HG02588 (cell line): ENCODE measurements at regions not wholly inside any gene's neighbourhood (a gene's known extent, or its start where the extent isn't known, plus 50 kb on each side); places are given as distances from the start of the nearest gene placed in this dataset.

Source experiments
- ATAC-seq: cut with Tn5 transposase; IDR thresholded peaks from one replicate; pipeline ENCODE4 v1.9.1; 2021; ENCODE audit warnings: mild to moderate bottlenecking, moderate library complexity; ENCODE audit not compliant: unreplicated experiment

DNA sequence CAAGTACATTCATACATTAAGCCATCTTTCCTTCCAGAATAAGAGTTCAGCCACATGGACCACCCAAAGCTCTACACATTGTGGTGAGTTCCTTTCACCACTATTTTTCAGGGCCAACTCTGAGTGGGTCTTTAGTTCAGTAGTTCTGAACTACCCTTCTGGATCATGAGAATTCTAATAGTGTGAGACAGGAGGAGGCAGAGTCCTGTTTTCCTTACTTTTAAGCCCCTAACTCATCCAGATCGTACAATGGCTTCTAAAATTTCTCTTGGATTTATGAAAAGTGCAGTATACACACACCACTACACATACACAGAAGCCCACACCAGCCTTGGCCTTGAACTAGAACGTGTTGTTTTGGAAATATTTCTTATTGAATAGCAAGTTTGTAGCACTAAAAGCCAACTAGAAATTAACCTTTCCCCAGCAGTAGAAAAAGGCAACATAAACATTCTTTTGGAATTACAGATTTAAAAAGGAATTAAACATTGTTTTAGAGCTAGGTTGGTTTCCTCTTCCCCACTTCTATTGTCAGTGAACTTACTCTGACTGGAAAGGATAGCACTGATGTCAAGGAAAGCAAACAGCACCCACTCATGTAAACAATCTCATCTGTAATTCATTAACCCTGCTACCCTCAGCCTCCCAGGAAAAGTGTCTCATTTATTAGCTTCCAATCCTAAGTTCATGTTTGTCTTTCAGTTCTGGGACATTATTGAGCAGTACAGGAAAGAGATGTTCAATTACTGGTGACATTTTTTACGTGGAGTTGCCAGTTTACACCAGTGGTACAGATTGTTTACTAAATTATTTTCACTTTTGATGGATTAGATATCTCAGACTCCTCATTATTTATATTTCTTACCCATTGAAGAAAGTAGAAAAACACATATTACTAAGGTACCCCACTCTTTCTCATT lies 95.7 kb upstream of the AGTR1 start:
- no peak for ATAC-seq

DNA sequence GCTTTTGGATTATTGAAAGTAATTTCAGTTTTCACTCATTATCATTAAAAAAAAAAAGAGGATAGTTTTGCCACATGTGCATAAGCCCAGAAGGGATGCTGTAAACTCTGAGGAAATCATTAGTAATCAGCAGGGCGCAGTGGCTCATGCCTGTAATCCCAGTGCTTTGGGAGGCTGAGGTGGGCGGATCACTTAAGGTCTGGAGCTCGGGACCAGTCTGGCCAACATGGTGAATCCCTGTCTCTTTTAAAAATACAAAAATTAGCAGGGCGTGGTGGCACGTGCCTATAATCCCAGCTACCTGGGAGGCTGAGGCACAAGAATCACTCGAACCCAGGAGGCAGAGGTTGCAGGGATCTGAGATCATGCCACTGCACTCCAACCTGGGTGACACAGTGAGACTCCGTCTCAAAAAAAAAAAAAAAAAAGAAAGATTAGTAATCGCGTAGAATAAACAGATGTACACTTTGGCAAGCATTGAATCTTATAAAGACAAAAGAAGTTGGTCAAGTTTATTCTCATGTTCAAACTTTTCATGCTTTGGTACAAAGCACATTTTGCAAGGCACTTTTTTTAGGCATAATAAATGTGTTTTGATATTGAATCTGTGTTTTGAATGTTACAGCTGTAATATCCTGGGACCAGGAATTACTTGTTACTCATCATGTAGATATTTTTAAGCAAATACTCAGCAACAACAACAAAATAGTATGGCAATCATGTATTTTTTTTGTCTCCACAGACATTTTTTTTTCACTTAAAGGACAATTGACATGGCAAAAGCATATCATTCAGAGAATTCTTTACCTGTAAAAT lies 93.2 kb upstream of the AGTR1 start:
- no peak for ATAC-seq

DNA sequence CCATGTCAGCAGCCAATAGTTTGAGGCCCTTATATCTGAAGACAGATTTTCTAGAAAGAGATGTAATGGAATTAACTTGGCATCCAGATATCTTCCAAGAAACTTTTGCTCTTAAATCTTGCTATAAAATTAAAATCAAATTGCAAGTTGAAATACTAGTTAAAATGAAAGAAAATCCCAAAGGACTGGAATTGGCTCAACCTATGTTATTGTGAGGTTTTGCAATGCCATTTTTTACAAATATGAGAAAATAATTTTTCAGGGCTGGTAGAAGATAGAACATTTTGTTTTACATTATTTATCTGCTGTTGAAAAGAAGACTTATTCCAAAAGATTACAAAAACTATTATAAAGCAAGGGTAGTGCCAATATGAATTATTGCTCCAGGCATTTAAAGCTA lies 92.2 kb upstream of the AGTR1 start:
- ATAC-seq, result no peak

DNA sequence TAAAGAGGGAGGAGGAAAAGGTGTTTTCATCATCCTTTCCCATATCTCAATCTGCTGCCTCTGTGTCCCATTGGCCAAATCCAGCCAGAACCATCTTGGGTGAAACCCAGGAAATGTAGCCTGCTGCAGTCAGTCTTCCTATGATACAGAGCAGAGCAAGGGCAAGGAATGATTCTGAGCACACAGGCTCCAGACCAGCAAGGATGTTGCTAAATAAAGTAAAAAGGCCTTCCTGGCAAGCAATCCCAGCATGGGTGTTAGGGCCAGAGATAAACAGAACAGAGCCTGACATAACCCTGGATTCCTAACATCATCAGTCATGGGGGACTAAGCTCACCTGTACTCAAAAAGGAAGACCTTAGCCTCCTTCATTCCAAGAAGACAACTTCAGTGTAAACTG lies 90.7 kb upstream of the AGTR1 start:
- no peak for ATAC-seq

DNA sequence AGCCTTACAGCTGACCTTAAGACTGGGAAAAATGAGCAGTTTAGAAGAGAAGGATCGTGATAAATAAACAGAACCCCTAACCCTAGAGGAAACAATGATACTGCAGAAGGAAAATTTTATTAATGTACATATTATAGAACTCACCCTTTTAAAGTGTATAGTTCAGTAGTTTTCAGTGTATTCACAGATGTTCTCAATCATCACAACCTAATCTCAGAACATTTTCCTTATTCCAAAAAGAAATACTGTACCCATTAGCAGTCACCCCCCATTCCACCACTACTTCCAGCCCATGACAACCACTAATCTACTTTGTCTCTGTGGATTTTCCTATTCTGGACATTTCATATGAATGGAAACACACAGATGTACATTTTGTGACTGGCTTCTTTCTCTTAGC lies 90.2 kb upstream of the AGTR1 start:
- no peak for ATAC-seq

DNA sequence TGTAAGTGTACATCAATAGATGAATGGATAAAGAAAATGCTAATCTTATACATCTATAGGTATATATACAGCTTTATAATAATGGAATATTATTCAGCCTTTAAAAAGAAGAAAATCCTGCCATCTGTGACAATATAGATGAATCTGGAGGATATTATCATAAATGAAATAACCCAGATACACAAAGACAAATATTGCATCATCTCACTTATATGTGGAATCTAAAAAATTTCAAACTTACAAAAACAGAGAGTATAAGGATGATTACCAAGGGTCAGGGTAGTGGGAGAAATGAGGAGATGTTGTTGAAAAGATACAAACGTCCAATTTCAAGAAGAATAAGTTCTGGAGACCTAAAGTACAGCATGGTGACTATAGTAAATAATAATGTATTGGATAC lies 85.4 kb upstream of the AGTR1 start:
- ATAC-seq, result no peak

DNA sequence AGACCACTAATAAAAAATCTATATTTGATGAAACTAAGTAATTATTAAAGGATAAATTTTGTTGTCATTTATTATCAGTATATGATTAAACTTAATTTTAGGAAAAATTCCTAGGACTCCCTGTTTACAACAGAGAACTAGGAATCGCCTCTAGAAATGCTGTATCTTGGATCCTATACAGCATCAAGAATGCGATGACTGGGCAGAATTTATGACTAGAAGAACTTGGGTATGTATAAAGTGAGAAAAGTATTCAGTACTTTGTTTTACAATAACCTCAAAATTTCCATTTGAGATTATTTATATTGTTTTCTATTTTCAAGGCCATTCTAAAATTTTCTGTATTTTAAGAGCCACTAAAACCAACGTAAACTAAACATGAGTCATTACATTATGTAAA lies 82.3 kb upstream of the AGTR1 start:
- no peak for ATAC-seq

DNA sequence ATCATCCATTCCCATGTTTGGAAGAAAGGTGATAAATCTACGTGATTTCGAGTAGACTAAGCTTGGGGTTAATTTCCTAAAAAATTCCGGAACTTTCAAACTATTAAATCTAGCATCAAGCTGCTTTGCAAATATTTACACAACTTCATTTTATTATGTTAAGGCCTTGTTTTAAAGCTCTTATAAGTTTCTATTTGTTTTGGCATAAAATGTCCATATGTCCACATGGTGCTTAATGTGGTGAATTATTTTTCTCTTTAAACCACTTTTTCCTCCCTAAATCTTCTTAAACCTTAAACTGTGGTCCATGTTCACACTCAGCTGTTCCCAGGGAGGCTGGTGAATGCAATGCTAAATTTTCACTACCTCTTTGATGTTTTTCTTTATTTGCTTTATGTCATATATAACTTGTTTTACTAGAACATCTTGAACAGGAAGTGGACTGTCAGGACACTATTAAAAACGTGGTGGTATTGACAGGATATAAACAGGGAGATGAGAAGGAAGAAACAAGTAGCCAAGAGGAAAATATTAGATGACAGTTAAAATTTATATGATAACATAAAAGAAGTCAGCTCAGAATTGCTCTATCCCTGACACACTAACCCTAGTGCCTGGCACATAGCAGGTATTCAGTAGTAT lies 72.5 kb upstream of the AGTR1 start:
- no peak for ATAC-seq

DNA sequence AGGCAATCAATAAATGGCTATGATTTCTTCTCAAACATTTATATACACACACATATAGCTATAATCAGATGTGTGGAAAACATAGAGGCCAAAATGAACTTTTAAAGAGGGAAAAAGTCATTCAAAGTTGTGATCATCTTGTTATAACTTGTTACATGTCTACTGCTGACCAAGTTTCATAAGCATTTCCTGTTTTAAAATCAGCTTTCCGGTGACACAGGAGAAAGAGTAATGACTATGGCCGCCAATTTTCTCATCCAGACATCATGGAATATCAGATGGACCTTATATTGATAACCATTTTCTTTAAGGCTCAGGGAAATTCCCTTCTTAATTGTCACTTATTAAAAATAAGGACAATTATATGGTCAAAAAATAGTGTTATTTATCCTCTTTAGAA lies 71.7 kb upstream of the AGTR1 start:
- ATAC-seq, result no peak

DNA sequence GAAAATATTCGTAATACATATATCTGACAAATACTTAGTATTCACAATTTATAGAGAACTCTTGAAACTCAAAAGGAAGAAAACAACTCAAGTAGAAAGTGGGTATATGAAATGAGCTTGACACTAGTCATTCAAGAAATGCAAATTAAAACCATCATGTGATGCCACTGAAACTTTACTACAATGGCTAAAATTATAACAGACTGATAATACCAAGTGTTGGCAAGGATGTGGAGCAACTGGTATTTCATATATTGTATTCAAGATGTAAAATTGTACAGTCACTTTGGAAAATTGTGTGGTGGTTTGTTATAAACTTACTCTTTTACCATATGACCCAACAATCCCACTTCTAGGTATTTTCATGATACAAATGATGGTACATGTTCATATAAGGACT lies 68.7 kb upstream of the AGTR1 start:
- ATAC-seq, result no peak

DNA sequence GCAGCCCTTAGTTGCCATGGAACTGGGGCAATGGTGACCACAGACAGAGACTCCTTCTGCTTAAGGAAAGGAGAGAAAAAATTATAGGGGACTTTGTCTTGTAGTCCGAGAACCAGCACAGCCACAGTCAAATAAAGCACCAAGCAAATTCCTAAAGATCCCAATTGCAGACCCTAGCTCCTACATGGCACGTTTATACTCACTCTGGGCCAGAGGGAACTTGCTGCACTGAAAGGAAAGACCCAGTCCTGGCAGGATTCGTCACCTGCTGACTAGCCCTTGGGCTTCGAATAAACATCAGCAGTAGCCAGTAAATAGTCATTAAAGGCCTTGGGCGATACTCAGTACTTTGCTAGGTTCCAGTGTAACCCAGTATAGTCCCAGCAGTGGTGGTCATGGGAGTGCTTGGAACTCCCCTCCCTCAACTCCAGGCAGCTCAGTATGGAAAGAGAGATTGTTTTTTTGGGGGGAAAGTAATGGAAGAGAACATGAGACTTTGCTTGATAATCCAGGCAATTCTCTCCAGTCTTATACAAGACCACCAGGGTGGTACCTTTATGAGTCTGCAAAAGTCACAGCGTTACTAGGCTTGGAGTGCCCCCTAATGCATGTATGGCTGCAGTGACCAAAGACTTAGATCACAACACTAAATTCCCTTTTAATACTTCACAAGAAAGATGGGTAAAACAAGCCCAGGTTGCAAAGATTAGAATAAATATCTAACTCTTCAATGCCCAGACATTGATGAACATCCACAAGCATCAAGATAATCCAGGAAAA lies 66.4 kb upstream of the AGTR1 start:
- ATAC-seq, result no peak

DNA sequence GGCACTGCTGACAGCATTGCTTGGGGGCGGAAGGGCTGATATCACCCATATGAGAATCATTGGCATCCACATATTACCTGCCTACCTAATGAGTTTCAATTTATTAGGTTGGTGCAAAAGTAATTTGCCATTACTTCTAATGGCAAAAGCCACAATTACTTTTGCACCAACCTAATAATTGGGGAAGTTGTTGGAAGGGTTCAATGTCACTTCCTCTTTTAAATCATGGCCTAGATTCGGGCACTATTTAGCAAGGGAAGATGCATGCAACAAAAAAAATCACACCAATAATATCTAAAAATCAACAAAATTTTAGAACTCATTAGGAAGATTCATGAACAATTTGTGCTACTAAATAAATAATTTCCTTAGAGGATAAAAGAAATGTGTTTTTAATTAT lies 56.0 kb upstream of the AGTR1 start:
- ATAC-seq, result no peak

DNA sequence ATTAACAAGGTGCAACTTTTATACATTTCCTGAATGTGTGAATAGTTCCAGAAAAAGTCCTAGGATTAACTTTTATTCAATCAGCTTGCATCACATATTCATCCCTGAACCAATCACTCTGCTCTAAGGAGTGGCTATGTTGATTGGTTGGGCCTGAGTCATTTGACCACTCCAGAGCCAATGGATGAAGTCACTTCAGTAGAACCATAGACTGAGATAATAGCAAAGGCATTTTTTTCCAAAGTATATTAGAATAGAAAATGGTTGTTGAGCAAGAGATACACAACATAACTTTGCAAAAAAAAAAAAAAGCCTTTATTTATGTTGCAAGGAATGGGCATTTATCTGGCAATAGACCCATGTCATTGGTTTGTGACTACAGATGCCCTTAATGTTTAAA lies 55.5 kb upstream of the AGTR1 start:
- ATAC-seq, result no peak

DNA sequence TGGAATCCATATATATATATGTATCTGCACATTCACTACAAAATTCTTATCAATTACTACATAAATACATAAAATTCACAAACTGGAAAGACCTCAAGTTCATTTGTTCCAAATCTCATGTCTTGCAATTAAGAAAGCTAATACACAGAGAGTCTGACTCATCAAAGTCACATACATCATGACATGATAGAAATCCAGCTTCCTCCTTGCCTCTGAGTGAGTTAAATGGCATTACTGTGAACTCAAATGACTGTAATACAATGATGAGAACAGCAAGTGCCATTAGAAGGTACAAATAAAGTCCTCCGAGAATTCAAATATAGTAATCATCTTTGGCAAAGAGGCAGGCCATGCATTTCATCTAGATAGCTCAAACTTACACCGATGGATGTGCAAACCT lies 55.1 kb upstream of the AGTR1 start:
- no peak for ATAC-seq

DNA sequence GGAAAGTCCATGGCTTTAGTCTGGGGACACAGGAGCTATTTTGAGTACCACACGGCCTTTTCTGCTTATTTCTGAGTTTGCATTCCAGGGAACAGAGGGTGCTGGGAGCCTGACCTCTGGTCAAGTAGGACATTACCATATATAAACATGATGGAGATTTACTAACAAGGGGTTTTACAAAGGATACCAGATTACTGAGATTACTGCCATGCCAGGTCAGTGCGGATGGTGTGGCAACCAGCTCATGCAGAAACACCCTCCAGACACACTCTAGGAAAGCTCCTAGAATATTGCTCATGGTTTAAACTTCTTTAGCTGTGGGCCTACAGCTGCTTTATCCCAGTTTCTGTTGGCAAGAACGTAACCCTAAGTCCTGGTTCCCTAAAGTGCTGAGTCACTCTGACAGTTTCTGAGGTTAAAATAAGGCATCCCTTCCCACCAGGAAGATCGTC lies 54.3 kb upstream of the AGTR1 start:
- no peak for ATAC-seq

DNA sequence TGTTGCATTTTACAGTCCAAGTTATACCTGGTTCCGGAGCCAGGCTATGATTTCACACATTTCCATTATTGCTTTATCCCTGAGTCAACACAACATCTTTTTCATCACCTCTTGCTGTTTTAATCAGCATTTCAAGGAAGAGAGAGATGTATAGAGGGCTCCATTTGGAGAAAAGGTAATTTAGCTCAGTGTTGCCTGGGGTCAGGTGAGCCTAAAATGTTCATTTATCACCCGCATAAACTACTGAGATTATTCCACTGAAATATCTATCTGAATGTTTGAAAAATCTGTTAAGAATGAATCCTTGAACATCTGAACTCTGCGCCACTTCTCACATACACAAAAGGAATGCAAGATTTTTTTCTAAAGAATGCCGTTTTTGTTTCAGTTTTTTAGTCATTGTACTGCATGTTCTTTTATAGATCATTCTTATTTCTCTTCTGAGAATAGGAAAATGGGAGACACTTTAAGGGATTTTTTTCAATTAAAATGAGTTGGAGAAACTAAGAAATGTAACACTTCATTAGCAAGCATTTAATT lies 51.5 kb upstream of the AGTR1 start:
- ATAC-seq, result no peak
